ENCODE measurements at regions not wholly inside any gene's neighbourhood (a gene's known extent, or its start where the extent isn't known, plus 50 kb on each side); places are given as distances from the start of the nearest gene placed in this dataset.
A peak's percentile ranks its signal among the peaks of the same experiment; 100 is the strongest.
"Not testable (repeated sequence)": the region's sequence is repeated elsewhere in the genome, so short reads cannot be mapped to it uniquely, and the experiment has no call there.

- DNase-seq (ENCODE audit: low spot score), result no peak
These were observed 54.0 kb downstream of the RFPL4B start for GRCh38 chr6:112401083-112401482.

- DNase-seq (ENCODE audit: low spot score), result no peak
These were observed 60.0 kb downstream of the RFPL4B start for GRCh38 chr6:112407101-112407590.

GRCh38 chr6:112408522-112408921 is 61.4 kb downstream of the RFPL4B start:
- DNase-seq (ENCODE audit: low spot score), result no peak

GRCh38 chr6:112409311-112409710 is 62.2 kb downstream of the RFPL4B start:
- no peak for DNase-seq (ENCODE audit: low spot score)

GRCh38 chr6:112413780-112414179 is 66.7 kb downstream of the RFPL4B start:
- no peak for DNase-seq (ENCODE audit: low spot score)

GRCh38 chr6:112415366-112415765 is 68.2 kb downstream of the RFPL4B start:
- no peak for DNase-seq (ENCODE audit: low spot score)

GRCh38 chr6:112416866-112417265 is 69.7 kb downstream of the RFPL4B start:
- DNase-seq (ENCODE audit: low spot score), result no peak

GRCh38 chr6:112427011-112427410 is 79.9 kb downstream of the RFPL4B start:
- DNase-seq (ENCODE audit: low spot score), result not testable (repeated sequence)

GRCh38 chr6:112427499-112427898 is 80.4 kb downstream of the RFPL4B start:
- DNase-seq (ENCODE audit: low spot score), result no peak

- no peak for DNase-seq (ENCODE audit: low spot score)
These were observed 81.3 kb downstream of the RFPL4B start for GRCh38 chr6:112428477-112428876.

- DNase-seq (ENCODE audit: low spot score), result peak; percentile 24
These were observed 82.1 kb downstream of the RFPL4B start for GRCh38 chr6:112429226-112429625.

GRCh38 chr6:112431803-112432202 is 84.7 kb downstream of the RFPL4B start:
- DNase-seq (ENCODE audit: low spot score), result no peak

GRCh38 chr6:112432853-112433252 is 85.7 kb downstream of the RFPL4B start:
- DNase-seq (ENCODE audit: low spot score), result no peak

GRCh38 chr6:112433457-112433856 is 86.3 kb downstream of the RFPL4B start:
- DNase-seq (ENCODE audit: low spot score), result no peak

GRCh38 chr6:112434896-112435435 is 87.8 kb downstream of the RFPL4B start:
- DNase-seq (ENCODE audit: low spot score), result no peak

GRCh38 chr6:112437058-112437457 is 89.9 kb downstream of the RFPL4B start:
- DNase-seq (ENCODE audit: low spot score), result no peak

- DNase-seq (ENCODE audit: low spot score), result no peak
These were observed 91.9 kb downstream of the RFPL4B start for GRCh38 chr6:112439010-112439409.

GRCh38 chr6:112439432-112439831 is 92.3 kb downstream of the RFPL4B start:
- no peak for DNase-seq (ENCODE audit: low spot score)

GRCh38 chr6:112441607-112442006 is 94.5 kb downstream of the RFPL4B start:
- DNase-seq (ENCODE audit: low spot score), result no peak

- DNase-seq (ENCODE audit: low spot score), result peak; percentile 40
These were observed 96.3 kb downstream of the RFPL4B start for GRCh38 chr6:112443179-112444065.

- not testable (repeated sequence) for DNase-seq (ENCODE audit: low spot score)
These were observed 101.7 kb downstream of the RFPL4B start for GRCh38 chr6:112448786-112449185.

GRCh38 chr6:112450663-112451062 is 103.5 kb downstream of the RFPL4B start:
- DNase-seq (ENCODE audit: low spot score), result no peak

- DNase-seq (ENCODE audit: low spot score), result no peak
These were observed 110.8 kb downstream of the RFPL4B start for GRCh38 chr6:112457886-112458285.
